GM10248 (cell line): ENCODE measurements at regions not wholly inside any gene's neighbourhood (a gene's known extent, or its start where the extent isn't known, plus 50 kb on each side); places are given as distances from the start of the nearest gene placed in this dataset.
A peak's percentile ranks its signal among the peaks of the same experiment; 100 is the strongest.

Source experiments
- CTCF ChIA-PET: fragments of 300-600 bp; sonication (Branson Sonifier 250); formaldehyde crosslinking; extraction: SDS; loops from one replicate; lab custom pipeline; 2021; ENCODE audit warnings: antibody characterized with exemption; lab: Yijun Ruan, JAX
- POLR2A ChIA-PET: fragments of 350-650 bp; sonication (Branson Sonifier 250); formaldehyde crosslinking; extraction: SDS; loops from one replicate; lab custom pipeline; 2020; ENCODE audit warnings: antibody characterized with exemption; lab: Yijun Ruan, JAX
- DNase-seq: peaks from one replicate; pipeline ENCODE4 v3.0.0; 2012; ENCODE audit errors: extremely low spot score
- TF ChIP-seq, protein P1 (sequence below): IDR thresholded peaks from 2 replicates; pipeline ENCODE4 v1.5.1; 2012; ENCODE audit warnings: mild to moderate bottlenecking, low read depth; ENCODE audit errors: extremely low read depth, missing control alignments, control extremely low read depth

DNA sequence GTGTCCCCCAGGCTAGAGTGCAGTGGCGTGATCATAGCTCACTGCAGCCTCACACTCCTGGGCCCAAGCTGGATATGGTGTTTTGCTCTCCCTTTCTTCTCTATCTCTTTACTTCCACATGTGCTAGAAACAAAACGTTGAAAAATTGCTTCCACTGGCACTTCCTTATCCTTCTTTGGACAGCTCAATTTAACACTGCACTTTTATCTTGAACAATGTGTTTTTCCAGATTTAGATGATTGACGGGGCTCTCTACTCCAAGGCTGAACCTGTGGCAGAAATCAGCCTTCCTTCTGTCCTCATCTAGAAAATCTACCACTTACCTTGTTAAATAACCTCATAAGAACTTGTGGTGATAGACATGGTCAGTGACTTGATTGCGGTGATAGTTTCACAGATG lies 165.1 kb downstream of the DAD1 start:
- DNase-seq: no peak
- CTCF ChIA-PET: interaction anchor here (1.0 to 1.5 kb wide), 3 partner anchors 24 to 36 kb away, joined by 3 read pairs; no protein-coding TSS in a partner anchor

GRCh38 chr14:22422238-22422637 lies 166.8 kb downstream of the DAD1 start:
- TF ChIP-seq, protein P1, sequence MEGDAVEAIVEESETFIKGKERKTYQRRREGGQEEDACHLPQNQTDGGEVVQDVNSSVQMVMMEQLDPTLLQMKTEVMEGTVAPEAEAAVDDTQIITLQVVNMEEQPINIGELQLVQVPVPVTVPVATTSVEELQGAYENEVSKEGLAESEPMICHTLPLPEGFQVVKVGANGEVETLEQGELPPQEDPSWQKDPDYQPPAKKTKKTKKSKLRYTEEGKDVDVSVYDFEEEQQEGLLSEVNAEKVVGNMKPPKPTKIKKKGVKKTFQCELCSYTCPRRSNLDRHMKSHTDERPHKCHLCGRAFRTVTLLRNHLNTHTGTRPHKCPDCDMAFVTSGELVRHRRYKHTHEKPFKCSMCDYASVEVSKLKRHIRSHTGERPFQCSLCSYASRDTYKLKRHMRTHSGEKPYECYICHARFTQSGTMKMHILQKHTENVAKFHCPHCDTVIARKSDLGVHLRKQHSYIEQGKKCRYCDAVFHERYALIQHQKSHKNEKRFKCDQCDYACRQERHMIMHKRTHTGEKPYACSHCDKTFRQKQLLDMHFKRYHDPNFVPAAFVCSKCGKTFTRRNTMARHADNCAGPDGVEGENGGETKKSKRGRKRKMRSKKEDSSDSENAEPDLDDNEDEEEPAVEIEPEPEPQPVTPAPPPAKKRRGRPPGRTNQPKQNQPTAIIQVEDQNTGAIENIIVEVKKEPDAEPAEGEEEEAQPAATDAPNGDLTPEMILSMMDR: no peak
- DNase-seq: peak; percentile 18
- CTCF ChIA-PET: interaction anchor here (0.9 to 2.8 kb wide), 8 partner anchors 10 to 148 kb away, joined by 3 to 16 read pairs (median 4); no protein-coding TSS in a partner anchor
- POLR2A ChIA-PET: interaction anchor here (0.9 kb wide), 1 partner anchor 41 kb away, joined by 3 read pairs; no protein-coding TSS in a partner anchor

More for the DNA sequence above, 165.1 kb downstream of the DAD1 start:
- POLR2A ChIA-PET: no interaction called here
- TF ChIP-seq, protein P1: no peak

- ChIA-PET POLR2A (interaction anchor here (1.1 kb wide), 1 partner anchor 21 kb away, joined by 3 read pairs; no protein-coding TSS in a partner anchor), CTCF (interaction anchor here (1.1 to 2.8 kb wide), 8 partner anchors 8 to 52 kb away, joined by 3 to 16 read pairs (median 4); no protein-coding TSS in a partner anchor)
- TF ChIP-seq, protein P1: no peak
- no peak for DNase-seq
Observed at GRCh38 chr14:22420598-22421186, 168.3 kb downstream of the DAD1 start.

DNA sequence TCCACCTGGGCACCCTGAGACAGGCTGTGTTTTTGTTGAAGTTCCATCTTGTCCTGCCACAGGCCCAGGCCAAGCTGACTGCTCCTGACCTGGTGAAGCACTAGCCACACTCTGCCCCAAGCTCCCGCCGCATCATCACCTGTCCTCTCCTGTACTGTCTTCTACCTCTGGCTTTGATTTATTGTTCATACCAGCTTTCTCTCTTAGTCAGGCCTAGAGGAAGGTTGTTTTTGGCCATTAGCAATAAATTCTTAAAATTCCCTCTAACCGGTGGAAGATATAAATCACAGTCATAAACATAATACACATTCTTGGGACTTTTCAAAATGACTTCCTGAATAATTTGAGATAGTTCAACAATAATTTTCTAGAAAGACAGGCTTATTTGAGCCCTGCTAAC lies 169.4 kb downstream of the DAD1 start:
- TF ChIP-seq, protein P1: no peak
- DNase-seq: no peak
- POLR2A ChIA-PET: no interaction called here
- CTCF ChIA-PET: interaction anchor here (1.6 to 2.8 kb wide), 2 partner anchors 45 to 53 kb away, joined by 5 to 16 read pairs; no protein-coding TSS in a partner anchor

- POLR2A ChIA-PET: no interaction called here
- CTCF ChIA-PET: interaction anchor here (0.9 to 2.8 kb wide), 8 partner anchors 14 to 152 kb away, joined by 3 to 16 read pairs (median 4); no protein-coding TSS in a partner anchor
- peak; percentile 28 for DNase-seq
- TF ChIP-seq, protein P1: no peak
Observed at GRCh38 chr14:22418631-22419030, 170.4 kb downstream of the DAD1 start.

- TF ChIP-seq, protein P1: no peak
- CTCF ChIA-PET: interaction anchor here (1.0 to 2.8 kb wide), 6 partner anchors 13 to 152 kb away, joined by 3 to 16 read pairs (median 4); no protein-coding TSS in a partner anchor
- POLR2A ChIA-PET: no interaction called here
- DNase-seq: no peak
Observed at GRCh38 chr14:22417914-22418313, 171.1 kb downstream of the DAD1 start.
